Endodermal cell (in vitro differentiated cells): ENCODE measurements at regions not wholly inside any gene's neighbourhood (a gene's known extent, or its start where the extent isn't known, plus 50 kb on each side); places are given as distances from the start of the nearest gene placed in this dataset.

ENCODE experiments used
- DNase-seq: peaks from one replicate; pipeline ENCODE4 v3.0.0-alpha.2; 2017
- H3K27ac ChIP-seq: 2 replicates; pipeline ENCODE4 v1.5.1; 2013; ENCODE audit warnings: mild to moderate bottlenecking, low read depth, low read length, moderate library complexity
- H3K27me3 ChIP-seq: 2 replicates; pipeline ENCODE4 v1.6.1; 2013; ENCODE audit warnings: mild to moderate bottlenecking, low read length, moderate library complexity; ENCODE audit not compliant: insufficient read depth, control insufficient read depth, poor library complexity, severe bottlenecking
- H3K36me3 ChIP-seq: 2 replicates; pipeline ENCODE4 v1.7.0; 2013; ENCODE audit warnings: mild to moderate bottlenecking, low read length, moderate library complexity; ENCODE audit not compliant: control insufficient read depth, insufficient read depth
- H3K4me1 ChIP-seq: one replicate; pipeline ENCODE4 v1.7.0; 2013; ENCODE audit warnings: low read length; ENCODE audit not compliant: control insufficient read depth, insufficient read depth
- H3K4me3 ChIP-seq: 2 replicates; pipeline ENCODE4 v1.5.1; 2013; ENCODE audit warnings: mild to moderate bottlenecking, low read length, moderate library complexity
- H3K9ac ChIP-seq: 2 replicates; pipeline ENCODE4 v1.6.1; 2013; ENCODE audit warnings: mild to moderate bottlenecking, low read length, moderate library complexity; ENCODE audit not compliant: poor library complexity, severe bottlenecking; ENCODE audit errors: extremely low read depth
- H3K9me3 ChIP-seq: 2 replicates; pipeline ENCODE4 v1.6.1; 2013; ENCODE audit warnings: mild to moderate bottlenecking, low read length, moderate library complexity; ENCODE audit not compliant: control insufficient read depth
- H3K27ac Mint-ChIP-seq: 2 replicates; pipeline ENCODE4 v1.8.0; 2020; ENCODE audit warnings: mixed read lengths
- H3K27me3 Mint-ChIP-seq: 2 replicates; pipeline ENCODE4 v1.8.0; 2021; ENCODE audit warnings: mild to moderate bottlenecking, mixed read lengths; ENCODE audit not compliant: insufficient read depth
- H3K36me3 Mint-ChIP-seq: 2 replicates; pipeline ENCODE4 v1.8.0; 2020; ENCODE audit warnings: low read depth, mixed read lengths
- H3K4me1 Mint-ChIP-seq: 2 replicates; pipeline ENCODE4 v1.8.0; 2020; ENCODE audit warnings: mixed read lengths
- H3K4me3 Mint-ChIP-seq: 2 replicates; pipeline ENCODE4 v1.8.0; 2020; ENCODE audit warnings: mild to moderate bottlenecking, moderate library complexity, mixed read lengths
- H3K9me3 Mint-ChIP-seq: 2 replicates; pipeline ENCODE4 v1.8.0; 2020; ENCODE audit warnings: mild to moderate bottlenecking, mixed read lengths
- CTCF ChIP-seq: fragments of 200-600 bp; sonication (generic); conservative IDR thresholded peaks from 2 replicates; pipeline ENCODE4 v1.5.0; 2021; ENCODE audit warnings: antibody characterized with exemption, mild to moderate bottlenecking
- WGBS, 2 experiments: methylation state at CpG; one replicate each; pipeline versions ENCODE4 v1.1.5 to v1.1.7; 2013; ENCODE audit warnings: missing lambda C conversion rate in 2 of 2, mixed read lengths in 1 of 2; ENCODE audit not compliant: insufficient coverage in 1 of 2, insufficient read length in 1 of 2; 5-methylcytosine and 5-hydroxymethylcytosine counted together

GRCh38 chr13:78722700-78723099 is 63.7 kb upstream of the OBI1 start:
- Histone ChIP-seq H3K4me3 (no peak overlapping the region), H3K9ac (no peak overlapping the region), H3K36me3 (no peaks in the 10 kb centered on the region), H3K4me1 (peaks cover 10% of the 10 kb centered on the region), H3K27ac (no peak overlapping the region), H3K9me3 (no peaks in the 10 kb centered on the region), H3K27me3 (no peaks in the 10 kb centered on the region)
- no peak for DNase-seq
- Mint-ChIP-seq H3K27ac (no peak overlapping the region), H3K36me3 (no peaks in the 10 kb centered on the region), H3K9me3 (no peaks in the 10 kb centered on the region), H3K27me3 (no peaks in the 10 kb centered on the region), H3K4me3 (no peak overlapping the region), H3K4me1 (peaks cover 19% of the 10 kb centered on the region)
- 100% methylated on average over 1 of the region's 3 CpGs for WGBS, 2 experiments
- TF ChIP-seq CTCF = no peak

- H3K9me3 Mint-ChIP-seq = no peaks in the 10 kb centered on the region
- Histone ChIP-seq H3K4me3 (no peak overlapping the region), H3K9me3 (no peaks in the 10 kb centered on the region), H3K36me3 (no peaks in the 10 kb centered on the region), H3K9ac (no peak overlapping the region), H3K27ac (no peak overlapping the region), H3K4me1 (peaks cover 9% of the 10 kb centered on the region), H3K27me3 (no peaks in the 10 kb centered on the region)
- DNase-seq = no peak
- no peak overlapping the region for H3K4me3 Mint-ChIP-seq
- no peak overlapping the region for H3K27ac Mint-ChIP-seq
- WGBS, 2 experiments = 100% methylated on average over 1 of the region's 2 CpGs; no CpG with 5 or more reads in 1 of the 2 experiments
- TF ChIP-seq CTCF = no peak
- peaks cover 17% of the 10 kb centered on the region for H3K4me1 Mint-ChIP-seq
- H3K27me3 Mint-ChIP-seq = no peaks in the 10 kb centered on the region
- H3K36me3 Mint-ChIP-seq = no peaks in the 10 kb centered on the region
Observed at GRCh38 chr13:78719367-78719766, 60.4 kb upstream of the OBI1 start.

- H3K9me3 ChIP-seq = no peaks in the 10 kb centered on the region
- Mint-ChIP-seq H3K4me1 (no peaks in the 10 kb centered on the region), H3K36me3 (no peaks in the 10 kb centered on the region), H3K9me3 (no peaks in the 10 kb centered on the region), H3K27ac (no peak overlapping the region), H3K4me3 (no peak overlapping the region), H3K27me3 (no peaks in the 10 kb centered on the region)
- H3K27me3 ChIP-seq = no peaks in the 10 kb centered on the region
- H3K9ac ChIP-seq = no peak overlapping the region
- H3K4me1 ChIP-seq = no peaks in the 10 kb centered on the region
- TF ChIP-seq CTCF = no peak
- no peaks in the 10 kb centered on the region for H3K36me3 ChIP-seq
- no peak overlapping the region for H3K27ac ChIP-seq
- H3K4me3 ChIP-seq = no peak overlapping the region
- 97 to 100% methylated on average over 1 of the region's 1 CpG for WGBS, 2 experiments
- no peak for DNase-seq
Observed at GRCh38 chr13:78714717-78715116, 55.8 kb upstream of the OBI1 start.
